Occipital lobe (tissue), 1 donor: ENCODE measurements at regions not wholly inside any gene's neighbourhood (a gene's known extent, or its start where the extent isn't known, plus 50 kb on each side); places are given as distances from the start of the nearest gene placed in this dataset.

Experiments
- DNase-seq: peaks from one replicate; lab custom pipeline; 2025; lab: John Stamatoyannopoulos, UW

DNA sequence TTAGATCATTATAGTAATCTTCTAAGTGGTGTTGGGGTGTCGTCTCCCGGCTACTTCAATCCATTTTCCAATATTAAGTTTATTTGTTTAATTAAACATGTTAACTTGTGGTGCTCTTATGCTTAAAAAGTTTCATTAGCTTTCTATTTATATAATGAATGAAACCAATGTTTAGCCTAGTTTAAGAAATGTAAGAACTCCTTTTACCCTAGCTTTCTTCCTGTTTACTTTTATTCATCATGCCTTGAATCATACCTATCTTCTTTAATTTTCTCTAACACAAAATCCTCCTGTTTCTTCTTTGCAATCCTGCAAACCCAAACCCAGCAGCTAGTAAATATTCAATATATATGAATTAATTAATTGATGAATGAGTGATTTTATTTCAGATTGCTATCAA lies 1276.7 kb upstream of the PIK3C3 start:
- no peak for DNase-seq

GRCh38 chr18:40676668-40677067 lies 1278.4 kb upstream of the PIK3C3 start:
- DNase-seq: no peak

- DNase-seq: no peak
These were observed 1281.9 kb upstream of the PIK3C3 start for GRCh38 chr18:40673150-40673549.

DNA sequence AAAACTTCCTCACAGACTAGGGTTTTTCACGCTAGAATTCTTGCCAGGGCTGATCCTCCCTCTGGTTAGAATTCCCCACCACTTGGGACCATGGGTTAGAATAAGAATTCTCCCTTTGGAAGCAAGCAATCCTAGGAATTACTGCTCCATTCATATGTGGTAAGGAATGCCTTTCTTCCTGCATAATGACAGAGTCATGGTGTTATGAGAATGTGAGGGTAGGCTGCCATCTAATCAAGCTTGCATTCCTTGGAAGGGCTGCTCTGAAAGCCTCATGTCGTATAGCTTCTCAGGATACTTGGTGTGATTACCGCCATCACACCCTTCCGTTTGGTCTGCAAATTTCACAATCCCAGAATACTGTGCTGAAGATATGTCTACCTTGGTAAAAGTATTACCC lies 1282.4 kb upstream of the PIK3C3 start:
- DNase-seq: no peak

- DNase-seq: no peak
These were observed 1284.2 kb upstream of the PIK3C3 start for GRCh38 chr18:40670668-40671375.

- DNase-seq: no peak
These were observed 1292.1 kb upstream of the PIK3C3 start for GRCh38 chr18:40662898-40663437.

DNA sequence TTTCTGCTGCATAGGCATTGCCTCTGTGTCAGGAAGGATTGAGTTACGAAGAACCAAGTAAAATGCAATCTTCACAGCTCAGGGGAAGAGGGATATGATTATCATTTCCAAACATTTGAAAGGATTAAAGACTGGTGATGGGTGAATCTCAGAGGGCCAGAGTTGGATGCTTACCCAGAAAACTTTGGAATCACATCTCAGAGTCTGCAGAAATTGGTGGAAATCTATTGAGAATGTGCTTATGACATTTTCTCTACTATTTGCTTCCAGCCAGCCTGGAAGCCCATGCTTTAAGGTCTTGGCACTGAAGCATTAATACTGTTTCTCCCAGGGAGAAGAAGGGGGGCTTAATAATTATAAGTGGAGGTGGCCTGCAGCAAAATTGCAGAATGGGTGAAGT lies 1301.4 kb upstream of the PIK3C3 start:
- DNase-seq: no peak

DNA sequence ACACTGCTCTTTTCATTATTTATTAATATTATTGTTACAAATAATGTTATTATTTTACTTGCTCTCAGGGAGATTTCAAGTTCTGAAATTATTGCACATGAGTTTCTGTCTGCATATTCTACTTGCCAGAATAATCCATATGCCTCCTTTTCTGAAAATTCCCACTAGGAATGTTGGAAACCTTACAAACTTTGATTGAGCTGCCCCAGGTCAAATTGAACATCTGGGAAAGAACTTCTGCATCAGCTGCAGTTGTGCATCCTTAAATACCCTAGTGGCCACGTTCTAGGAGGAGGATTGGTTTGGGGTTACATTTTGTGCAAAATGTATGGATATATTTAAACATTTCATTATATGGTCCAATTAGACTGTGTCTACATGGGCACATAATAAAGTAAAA lies 1302.7 kb upstream of the PIK3C3 start:
- DNase-seq: no peak

DNA sequence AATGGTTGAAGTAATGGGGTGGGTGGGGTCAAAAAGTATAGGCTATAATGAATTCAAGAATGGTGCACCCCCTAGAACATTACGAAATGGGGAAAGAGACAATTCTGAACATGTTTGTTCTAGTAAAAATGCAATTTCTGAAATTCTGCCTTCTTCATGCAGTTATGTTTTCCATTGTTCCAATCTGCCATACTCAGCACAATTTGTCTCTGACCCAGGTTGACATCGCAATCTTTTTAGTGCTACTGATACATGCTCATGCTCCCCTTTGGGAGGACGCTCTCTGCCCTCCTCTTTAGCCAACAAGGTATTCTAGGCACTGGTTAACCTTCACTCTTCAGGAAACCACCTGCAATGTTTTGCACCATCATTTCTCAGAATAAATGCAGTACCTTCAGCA lies 1303.9 kb upstream of the PIK3C3 start:
- no peak for DNase-seq

DNA sequence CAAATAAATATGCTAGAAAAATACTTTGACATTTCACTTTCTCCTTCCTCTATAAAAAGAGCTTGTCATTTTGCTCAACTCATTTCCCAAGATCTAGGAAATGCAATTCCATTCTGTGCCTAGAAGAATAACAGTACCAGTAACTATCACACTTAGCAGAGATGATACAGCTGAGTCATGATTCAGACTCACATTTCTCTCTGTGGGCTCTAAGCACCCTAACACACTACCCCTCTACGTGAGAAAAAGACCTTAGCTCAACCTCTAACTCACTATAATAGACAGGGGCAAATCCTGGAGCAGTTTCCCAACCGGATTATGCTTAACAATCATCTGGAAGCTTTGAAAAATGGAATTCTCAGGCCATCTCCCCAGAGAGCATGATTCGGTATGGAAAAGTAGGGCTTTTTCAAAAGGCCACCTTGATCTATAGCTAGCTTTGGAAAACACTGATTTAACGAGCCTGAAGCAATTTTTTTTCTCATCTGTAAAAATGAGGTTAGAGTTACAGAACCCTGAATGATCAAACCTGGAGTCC lies 1312.3 kb upstream of the PIK3C3 start:
- DNase-seq: no peak

DNA sequence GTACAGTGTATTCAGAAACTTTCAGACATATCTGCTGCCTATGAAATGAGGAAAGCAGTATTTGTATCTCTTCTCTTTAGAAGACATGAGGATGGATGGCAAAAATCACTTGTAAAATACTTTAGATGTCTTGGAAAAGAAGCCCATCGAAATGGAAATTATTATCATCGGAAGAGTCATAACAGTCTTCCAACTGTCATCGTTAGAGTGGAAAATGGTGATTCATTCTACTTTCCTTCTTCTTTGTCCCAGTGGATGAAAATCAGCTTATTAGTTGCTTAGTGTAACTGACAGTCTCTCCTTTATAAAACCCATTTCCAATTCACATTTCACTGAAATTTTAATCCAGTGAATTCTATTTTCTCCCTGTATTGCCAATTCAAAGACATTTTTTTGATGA lies 1323.7 kb upstream of the PIK3C3 start:
- DNase-seq: no peak

GRCh38 chr18:40630496-40630895 lies 1324.5 kb upstream of the PIK3C3 start:
- no peak for DNase-seq

DNA sequence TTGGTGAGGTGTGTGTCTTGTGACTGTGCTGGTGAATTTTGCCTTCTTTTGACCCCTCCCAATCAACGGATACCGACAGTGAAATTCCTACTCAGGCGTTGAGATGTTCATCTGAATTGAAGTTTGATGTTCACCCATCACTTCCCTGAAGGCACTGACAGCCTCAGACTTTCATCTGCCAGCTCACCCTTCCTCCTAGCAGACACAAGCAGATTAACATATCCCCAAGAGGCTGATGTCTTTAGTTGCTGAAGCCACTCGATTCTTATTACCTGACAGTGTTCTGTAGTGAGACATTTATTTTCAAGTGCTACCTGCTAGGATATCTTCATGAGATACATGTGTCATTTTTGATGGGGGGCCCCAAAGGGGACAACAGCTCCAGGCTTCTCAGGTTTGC lies 1330.1 kb upstream of the PIK3C3 start:
- DNase-seq: no peak

- DNase-seq: no peak
These were observed 1341.3 kb upstream of the PIK3C3 start for GRCh38 chr18:40613721-40614120.

GRCh38 chr18:40612356-40612755 lies 1342.7 kb upstream of the PIK3C3 start:
- DNase-seq: no peak

DNA sequence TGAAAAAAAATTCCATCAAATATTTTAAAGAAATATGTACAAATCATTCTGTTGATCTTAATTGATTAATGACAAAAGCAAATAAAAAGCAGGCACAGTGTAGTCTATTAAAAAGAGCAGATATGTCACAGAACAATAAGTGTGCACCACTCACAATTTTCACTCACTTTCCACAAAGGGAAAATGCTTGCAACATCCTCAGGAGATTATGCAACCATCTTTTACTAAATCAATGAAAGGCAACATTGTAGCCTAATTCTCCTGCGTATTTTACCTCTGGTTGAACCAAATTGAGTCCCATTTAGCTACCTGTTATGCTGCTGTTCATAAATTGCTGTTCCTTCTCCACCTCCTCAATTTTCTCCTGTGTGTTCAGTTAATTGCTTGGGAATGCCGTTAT lies 1346.8 kb upstream of the PIK3C3 start:
- DNase-seq: no peak

GRCh38 chr18:40607542-40608148 lies 1347.4 kb upstream of the PIK3C3 start:
- no peak for DNase-seq

DNA sequence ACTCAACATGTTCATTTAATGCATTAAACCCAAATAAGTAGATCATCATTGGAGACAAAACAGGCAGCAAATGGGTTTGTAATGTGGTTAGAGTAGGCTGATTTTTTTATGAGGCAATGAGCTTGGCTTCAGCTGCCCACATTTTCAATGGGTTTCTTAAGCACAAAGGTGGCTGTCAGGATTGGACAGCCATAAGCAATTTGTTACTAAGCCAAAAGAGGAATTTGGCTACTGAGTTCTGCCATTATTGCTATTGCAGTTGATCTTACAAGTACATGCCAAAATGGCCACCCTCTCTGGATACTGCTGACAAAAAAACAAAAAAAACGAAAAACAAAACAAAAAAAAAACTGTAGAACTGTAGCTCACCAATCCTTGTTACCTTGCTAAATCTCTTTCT lies 1348.0 kb upstream of the PIK3C3 start:
- DNase-seq: no peak

- no peak for DNase-seq
These were observed 1371.4 kb upstream of the PIK3C3 start for GRCh38 chr18:40583671-40584070.

DNA sequence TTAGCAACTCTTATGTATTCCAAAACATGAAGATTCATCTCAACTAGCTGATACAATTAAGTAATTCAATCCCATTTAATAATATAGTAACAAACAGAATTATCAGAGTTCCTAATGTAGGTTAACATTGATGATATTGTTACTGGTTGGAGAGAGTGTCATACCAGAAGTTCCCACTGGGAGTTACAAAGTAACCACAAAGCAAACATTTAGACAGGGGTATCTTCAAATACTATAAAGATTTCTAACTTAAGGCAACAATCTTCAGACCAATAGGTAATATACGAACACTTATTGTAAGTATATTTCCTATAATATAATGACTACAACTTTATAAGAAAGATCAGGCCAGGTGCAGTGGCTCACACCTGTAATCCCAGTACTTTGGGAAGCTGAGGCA lies 1372.9 kb upstream of the PIK3C3 start:
- no peak for DNase-seq

- DNase-seq: no peak
These were observed 1377.1 kb upstream of the PIK3C3 start for GRCh38 chr18:40577981-40578365.

DNA sequence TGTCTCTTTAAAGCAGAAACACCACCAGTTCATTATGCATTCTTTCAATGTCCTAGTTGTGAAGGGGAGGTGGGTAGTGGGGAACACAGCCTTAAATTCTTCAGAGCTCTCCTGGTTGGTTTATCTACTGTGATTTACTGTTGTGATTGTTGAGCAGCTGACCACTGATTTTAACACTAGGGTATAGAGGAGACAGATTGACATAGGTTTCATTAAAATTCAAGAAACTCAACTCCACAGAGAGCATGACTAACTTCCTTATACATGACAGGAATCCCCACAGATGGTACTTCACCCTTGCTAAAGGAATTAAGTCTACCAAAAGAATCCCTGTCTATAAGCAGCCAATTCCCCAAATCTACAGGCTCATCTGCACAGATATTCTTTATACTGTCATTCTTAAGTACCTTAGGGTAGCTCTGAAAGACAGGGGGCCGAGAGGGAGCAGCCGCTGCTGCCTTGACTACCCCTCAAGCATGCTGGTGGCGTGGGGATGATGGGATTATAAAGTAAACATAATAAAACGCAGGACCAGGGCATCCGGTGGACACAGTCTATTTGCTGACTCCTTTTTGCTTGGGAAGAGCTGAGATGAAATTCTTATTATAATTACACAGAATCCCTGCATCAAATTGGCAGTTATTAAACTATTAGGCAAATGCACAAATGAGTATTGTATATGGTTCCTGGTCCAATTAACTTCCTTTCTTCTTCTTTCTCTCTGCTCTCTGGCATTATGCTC lies 1377.6 kb upstream of the PIK3C3 start:
- DNase-seq: no peak
